OCI-LY3 (cell line): ENCODE measurements at regions not wholly inside any gene's neighbourhood (a gene's known extent, or its start where the extent isn't known, plus 50 kb on each side); places are given as distances from the start of the nearest gene placed in this dataset.

Experiments
- H2AFZ ChIP-seq: fragments of 200-600, 300-600 bp; shearing (Covaris generic); 2 replicates; pipeline ENCODE4 v1.6.0; 2014; ENCODE audit warnings: antibody characterized with exemption, low read depth, low read length
- H3K27ac ChIP-seq: fragments of 200-600, 300-600 bp; sonication (generic); 2 replicates; pipeline ENCODE4 v1.5.1; 2014; ENCODE audit warnings: mild to moderate bottlenecking, low read length, moderate library complexity, mixed read lengths
- H3K27me3 ChIP-seq: fragments of 200-600, 300-600 bp; sonication (generic); 2 replicates; pipeline ENCODE4 v1.6.1; 2014; ENCODE audit warnings: low read depth, low read length, mixed read lengths
- H3K36me3 ChIP-seq: fragments of 200-600, 300-600 bp; sonication (generic); replicated peaks from 2 replicates; pipeline ENCODE3; 2014; ENCODE audit warnings: low read depth, low read length, mixed read lengths
- H3K4me1 ChIP-seq: fragments of 300-600, 200-600 bp; sonication (generic); 2 replicates; pipeline ENCODE4 v1.6.1; 2014; ENCODE audit warnings: low read length, mixed read lengths
- H3K4me2 ChIP-seq: fragments of 200-600, 300-600 bp; sonication (generic); 2 replicates; pipeline ENCODE4 v1.6.1; 2014; ENCODE audit warnings: low read length, mixed read lengths
- H3K4me3 ChIP-seq: fragments of 300-600, 200-600 bp; sonication (generic); 2 replicates; pipeline ENCODE4 v1.5.1; 2014; ENCODE audit warnings: antibody characterized with exemption, mild to moderate bottlenecking, low read length, moderate library complexity
- H3K79me2 ChIP-seq: fragments of 300-600, 200-600 bp; shearing (Covaris generic); 2 replicates; pipeline ENCODE4 v1.6.1; 2014; ENCODE audit warnings: mild to moderate bottlenecking, low read length, mixed read lengths
- H3K9ac ChIP-seq: fragments of 300-600, 200-600 bp; shearing (Covaris generic); 2 replicates; pipeline ENCODE4 v1.6.0; 2014; ENCODE audit warnings: mild to moderate bottlenecking, low read length, moderate library complexity
- H3K9me3 ChIP-seq: fragments of 200-600, 300-600 bp; shearing (Covaris generic); 2 replicates; pipeline ENCODE4 v1.6.1; 2014; ENCODE audit warnings: low read length, mixed read lengths; ENCODE audit not compliant: insufficient read depth
- H4K20me1 ChIP-seq: fragments of 200-600, 300-600 bp; sonication (generic); 2 replicates; pipeline ENCODE4 v1.6.1; 2016; ENCODE audit warnings: low read length, mixed read lengths; ENCODE audit not compliant: insufficient read depth
- CTCF ChIP-seq: fragments of 200-600, 300-600 bp; sonication (generic); IDR thresholded peaks from 2 replicates; pipeline ENCODE4 v1.5.1; 2014; ENCODE audit warnings: antibody characterized with exemption, low read length, low read depth
- EZH2phosphoT487 ChIP-seq: fragments of 200-600 bp; shearing (Covaris generic); IDR thresholded peaks from 2 replicates; pipeline ENCODE4 v1.6.1; 2018; ENCODE audit warnings: antibody characterized with exemption, mixed run types, low read depth

DNA sequence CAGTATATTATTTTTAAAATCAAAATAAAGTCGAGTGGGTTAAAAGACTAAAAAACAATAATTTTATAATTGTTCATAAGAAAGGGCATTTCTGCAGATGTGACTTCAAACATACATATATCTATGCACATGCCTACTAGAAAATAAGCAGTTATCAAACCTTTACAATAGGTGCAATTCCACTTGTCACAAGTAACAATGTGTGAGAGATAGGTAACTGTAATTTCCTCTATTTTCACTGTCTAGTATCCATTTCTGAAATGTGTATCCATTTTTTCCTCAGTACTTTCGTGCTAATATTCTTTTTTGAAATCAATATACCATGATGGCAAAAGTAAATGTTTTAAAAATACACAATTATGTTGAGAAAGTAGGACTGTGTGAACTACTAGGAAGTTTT is 96.9 kb upstream of the GNAI1 start:
- H3K9ac ChIP-seq: no peak overlapping the region
- H3K36me3 ChIP-seq: no peaks in the 10 kb centered on the region
- H3K79me2 ChIP-seq: no peaks in the 10 kb centered on the region
- H3K27me3 ChIP-seq: no peaks in the 10 kb centered on the region
- H3K4me2 ChIP-seq: no peak overlapping the region
- no peak overlapping the region for H3K27ac ChIP-seq
- no peaks in the 10 kb centered on the region for H4K20me1 ChIP-seq
- H2AFZ ChIP-seq: no peak overlapping the region
- TF ChIP-seq EZH2phosphoT487: no peak
- no peak for TF ChIP-seq CTCF
- no peaks in the 10 kb centered on the region for H3K9me3 ChIP-seq
- H3K4me1 ChIP-seq: no peaks in the 10 kb centered on the region
- no peak overlapping the region for H3K4me3 ChIP-seq

DNA sequence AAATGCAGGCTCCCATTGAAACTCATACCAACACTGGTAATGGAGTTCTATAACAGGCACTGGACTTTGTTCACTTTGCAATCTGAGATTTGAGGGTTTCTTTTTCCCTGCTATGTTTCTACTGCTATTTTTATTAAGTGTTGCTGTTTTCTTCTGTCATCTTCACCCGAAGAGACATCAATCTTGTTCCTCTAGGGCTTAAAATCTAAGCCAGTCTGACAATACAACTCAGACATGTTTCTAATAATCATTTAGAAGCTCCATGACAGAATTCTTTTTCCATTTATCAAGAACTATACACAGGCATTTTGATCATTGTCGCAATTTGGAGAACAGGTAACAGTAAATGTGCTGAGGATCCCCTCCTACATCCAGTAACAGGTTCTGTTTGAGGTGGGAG is 98.5 kb upstream of the GNAI1 start:
- Histone ChIP-seq H3K4me1 (no peaks in the 10 kb centered on the region), H3K4me3 (no peak overlapping the region), H3K27ac (no peak overlapping the region), H3K79me2 (no peaks in the 10 kb centered on the region), H3K36me3 (no peaks in the 10 kb centered on the region), H3K9ac (no peak overlapping the region), H3K27me3 (no peaks in the 10 kb centered on the region), H4K20me1 (no peaks in the 10 kb centered on the region), H3K9me3 (no peaks in the 10 kb centered on the region), H2AFZ (no peak overlapping the region), H3K4me2 (no peak overlapping the region)
- TF ChIP-seq CTCF (no peak), EZH2phosphoT487 (no peak)

GRCh38 chr7:80028717-80029116 is 105.9 kb upstream of the GNAI1 start:
- no peaks in the 10 kb centered on the region for H3K9me3 ChIP-seq
- H3K79me2 ChIP-seq: no peaks in the 10 kb centered on the region
- H3K27me3 ChIP-seq: no peaks in the 10 kb centered on the region
- H3K4me2 ChIP-seq: no peak overlapping the region
- no peak overlapping the region for H3K9ac ChIP-seq
- H2AFZ ChIP-seq: no peak overlapping the region
- H3K4me1 ChIP-seq: no peaks in the 10 kb centered on the region
- H4K20me1 ChIP-seq: no peaks in the 10 kb centered on the region
- no peak overlapping the region for H3K4me3 ChIP-seq
- H3K27ac ChIP-seq: no peak overlapping the region
- no peaks in the 10 kb centered on the region for H3K36me3 ChIP-seq
- TF ChIP-seq EZH2phosphoT487: no peak
- no peak for TF ChIP-seq CTCF

- H3K79me2 ChIP-seq: no peaks in the 10 kb centered on the region
Measured at GRCh38 chr7:80027611-80028173, 106.9 kb upstream of the GNAI1 start.

More at GRCh38 chr7:80027611-80028173, 106.9 kb upstream of the GNAI1 start:
- Histone ChIP-seq H3K27ac (no peak overlapping the region), H4K20me1 (no peaks in the 10 kb centered on the region), H3K9me3 (no peaks in the 10 kb centered on the region), H3K4me1 (no peaks in the 10 kb centered on the region), H2AFZ (no peak overlapping the region), H3K27me3 (no peaks in the 10 kb centered on the region), H3K4me3 (no peak overlapping the region), H3K36me3 (no peaks in the 10 kb centered on the region), H3K4me2 (no peak overlapping the region), H3K9ac (no peak overlapping the region)
- TF ChIP-seq CTCF (no peak), EZH2phosphoT487 (no peak)
